PC-3 (cell line): ENCODE measurements at regions not wholly inside any gene's neighbourhood (a gene's known extent, or its start where the extent isn't known, plus 50 kb on each side); places are given as distances from the start of the nearest gene placed in this dataset.

Source experiments
- EZH2 ChIP-seq: fragments of 300-600 bp; sonication (generic); IDR thresholded peaks from one replicate; pipeline ENCODE4 v1.6.1; 2017; ENCODE audit warnings: antibody characterized with exemption, mild to moderate bottlenecking, low read length; ENCODE audit not compliant: unreplicated experiment
- EZH2phosphoT487 ChIP-seq: fragments of 300-600 bp; sonication (generic); IDR thresholded peaks from 2 replicates; pipeline ENCODE4 v1.6.1; 2018; ENCODE audit warnings: mild to moderate bottlenecking, antibody characterized with exemption, low read length, borderline replicate concordance
- TF ChIP-seq, protein P1 (sequence below): fragments of 300-600 bp; sonication (generic); conservative IDR thresholded peaks from 2 replicates; pipeline ENCODE4 v1.5.1; 2017; ENCODE audit warnings: antibody characterized with exemption, low read depth, mild to moderate bottlenecking, low read length

GRCh38 chr10:58140691-58141347, 126.9 kb downstream of the IPMK start:
- TF ChIP-seq, protein P1, sequence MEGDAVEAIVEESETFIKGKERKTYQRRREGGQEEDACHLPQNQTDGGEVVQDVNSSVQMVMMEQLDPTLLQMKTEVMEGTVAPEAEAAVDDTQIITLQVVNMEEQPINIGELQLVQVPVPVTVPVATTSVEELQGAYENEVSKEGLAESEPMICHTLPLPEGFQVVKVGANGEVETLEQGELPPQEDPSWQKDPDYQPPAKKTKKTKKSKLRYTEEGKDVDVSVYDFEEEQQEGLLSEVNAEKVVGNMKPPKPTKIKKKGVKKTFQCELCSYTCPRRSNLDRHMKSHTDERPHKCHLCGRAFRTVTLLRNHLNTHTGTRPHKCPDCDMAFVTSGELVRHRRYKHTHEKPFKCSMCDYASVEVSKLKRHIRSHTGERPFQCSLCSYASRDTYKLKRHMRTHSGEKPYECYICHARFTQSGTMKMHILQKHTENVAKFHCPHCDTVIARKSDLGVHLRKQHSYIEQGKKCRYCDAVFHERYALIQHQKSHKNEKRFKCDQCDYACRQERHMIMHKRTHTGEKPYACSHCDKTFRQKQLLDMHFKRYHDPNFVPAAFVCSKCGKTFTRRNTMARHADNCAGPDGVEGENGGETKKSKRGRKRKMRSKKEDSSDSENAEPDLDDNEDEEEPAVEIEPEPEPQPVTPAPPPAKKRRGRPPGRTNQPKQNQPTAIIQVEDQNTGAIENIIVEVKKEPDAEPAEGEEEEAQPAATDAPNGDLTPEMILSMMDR, result no peak
- TF ChIP-seq EZH2 (no peak), EZH2phosphoT487 (no peak)
